ENCODE measurements at regions not wholly inside any gene's neighbourhood (a gene's known extent, or its start where the extent isn't known, plus 50 kb on each side); places are given as distances from the start of the nearest gene placed in this dataset.

- no peak overlapping the region for H3K9ac ChIP-seq (ENCODE audit: insufficient read depth in 1 of 2, low read length in 2 of 2)
- WGBS, 2 donors: 74 to 76% methylated on average over 7 of the region's 7 CpGs
- H3K27ac ChIP-seq (ENCODE audit: low read depth in 1 of 2, low read length in 1 of 2): no peak overlapping the region
- no peaks in the 10 kb centered on the region for H3K4me1 ChIP-seq (ENCODE audit: control insufficient read depth in 5 of 5, insufficient read depth in 5 of 5, low read length in 5 of 5)
- ATAC-seq (ENCODE audit: insufficient read depth, low FRiP score): no peak
- H3K27me3 ChIP-seq (ENCODE audit: control insufficient read depth in 3 of 3, insufficient read depth in 3 of 3, low read length in 2 of 3): peaks cover 0 to 2% (median 0%) of the 10 kb centered on the region in 3 donors
- no peaks in the 10 kb centered on the region for H3K9me3 ChIP-seq (ENCODE audit: control insufficient read depth in 4 of 4, insufficient read depth in 3 of 4, low read length in 3 of 4)
- no peak overlapping the region for H3K4me3 ChIP-seq
- H3K36me3 ChIP-seq (ENCODE audit: control insufficient read depth in 4 of 4, insufficient read depth in 4 of 4, low read length in 4 of 4): no peaks in the 10 kb centered on the region
- no peak for DNase-seq
- no peak for TF ChIP-seq CTCF (IDR thresholded peaks at IDR 0.05; ENCODE audit: control extremely low read depth, extremely low read depth)
Measured at GRCh38 chr3:44128057-44128775, 113.5 kb upstream of the TOPAZ1 start.

- H3K4me1 ChIP-seq (ENCODE audit: control insufficient read depth in 5 of 5, insufficient read depth in 5 of 5, low read length in 5 of 5): no peaks in the 10 kb centered on the region
- no peak for TF ChIP-seq CTCF (IDR thresholded peaks at IDR 0.05; ENCODE audit: control extremely low read depth, extremely low read depth)
- no peak overlapping the region for H3K4me3 ChIP-seq
- no peaks in the 10 kb centered on the region for H3K36me3 ChIP-seq (ENCODE audit: control insufficient read depth in 4 of 4, insufficient read depth in 4 of 4, low read length in 4 of 4)
- 55 to 69% methylated on average over 4 of the region's 4 CpGs for WGBS, 2 donors
- no peak for ATAC-seq (ENCODE audit: insufficient read depth, low FRiP score)
- DNase-seq: no peak
- H3K27ac ChIP-seq (ENCODE audit: low read depth in 1 of 2, low read length in 1 of 2): no peak overlapping the region
- no peak overlapping the region for H3K9ac ChIP-seq (ENCODE audit: insufficient read depth in 1 of 2, low read length in 2 of 2)
- H3K9me3 ChIP-seq (ENCODE audit: control insufficient read depth in 4 of 4, insufficient read depth in 3 of 4, low read length in 3 of 4): no peaks in the 10 kb centered on the region
- H3K27me3 ChIP-seq (ENCODE audit: control insufficient read depth in 3 of 3, insufficient read depth in 3 of 3, low read length in 2 of 3): peaks cover 0 to 2% (median 0%) of the 10 kb centered on the region in 3 donors
Measured at GRCh38 chr3:44130249-44130648, 111.4 kb upstream of the TOPAZ1 start.

GRCh38 chr3:44132061-44132460, 109.6 kb upstream of the TOPAZ1 start:
- TF ChIP-seq CTCF (IDR thresholded peaks at IDR 0.05; ENCODE audit: control extremely low read depth, extremely low read depth): no peak

More at GRCh38 chr3:44132061-44132460, 109.6 kb upstream of the TOPAZ1 start:
- H3K4me1 ChIP-seq (ENCODE audit: control insufficient read depth in 5 of 5, insufficient read depth in 5 of 5, low read length in 5 of 5): no peaks in the 10 kb centered on the region
- H3K27ac ChIP-seq (ENCODE audit: low read depth in 1 of 2, low read length in 1 of 2): no peak overlapping the region
- H3K4me3 ChIP-seq: no peak overlapping the region
- H3K27me3 ChIP-seq (ENCODE audit: control insufficient read depth in 3 of 3, insufficient read depth in 3 of 3, low read length in 2 of 3): peaks cover 0 to 2% (median 0%) of the 10 kb centered on the region in 3 donors
- DNase-seq (no peak), ATAC-seq (ENCODE audit: insufficient read depth, low FRiP score) (no peak)
- WGBS, 2 donors: 85 to 87% methylated on average over 4 of the region's 4 CpGs
- no peaks in the 10 kb centered on the region for H3K36me3 ChIP-seq (ENCODE audit: control insufficient read depth in 4 of 4, insufficient read depth in 4 of 4, low read length in 4 of 4)
- H3K9me3 ChIP-seq (ENCODE audit: control insufficient read depth in 4 of 4, insufficient read depth in 3 of 4, low read length in 3 of 4): peaks cover 0 to 1% (median 0%) of the 10 kb centered on the region in 4 donors
- no peak overlapping the region for H3K9ac ChIP-seq (ENCODE audit: insufficient read depth in 1 of 2, low read length in 2 of 2)

Data from lung (tissue), 11 donors.